IPS-NIHi11 (cell line): ENCODE measurements at regions not wholly inside any gene's neighbourhood (a gene's known extent, or its start where the extent isn't known, plus 50 kb on each side); places are given as distances from the start of the nearest gene placed in this dataset.

Experiments
- DNase-seq: peaks from one replicate; pipeline ENCODE4 v3.0.0; 2012; ENCODE audit warnings: mixed read lengths, low spot score

GRCh38 chr2:228652366-228652765 is 470.9 kb upstream of the SPHKAP start:
- no peak for DNase-seq

GRCh38 chr2:228649876-228650275 is 468.4 kb upstream of the SPHKAP start:
- no peak for DNase-seq

- DNase-seq: no peak
These were observed 468.0 kb upstream of the SPHKAP start for GRCh38 chr2:228649447-228649846.

- DNase-seq: no peak
These were observed 467.1 kb upstream of the SPHKAP start for GRCh38 chr2:228648541-228648940.

- DNase-seq: no peak
These were observed 464.6 kb upstream of the SPHKAP start for GRCh38 chr2:228646061-228646460.

- DNase-seq: no peak
These were observed 462.7 kb upstream of the SPHKAP start for GRCh38 chr2:228644199-228644598.

GRCh38 chr2:228642861-228643260 is 461.4 kb upstream of the SPHKAP start:
- DNase-seq: no peak

- DNase-seq: no peak
These were observed 449.3 kb upstream of the SPHKAP start for GRCh38 chr2:228630786-228631185.

GRCh38 chr2:228629251-228629650 is 447.8 kb upstream of the SPHKAP start:
- no peak for DNase-seq

- no peak for DNase-seq
These were observed 447.2 kb upstream of the SPHKAP start for GRCh38 chr2:228628682-228629081.

- no peak for DNase-seq
These were observed 446.0 kb upstream of the SPHKAP start for GRCh38 chr2:228627510-228627909.

- no peak for DNase-seq
These were observed 444.0 kb upstream of the SPHKAP start for GRCh38 chr2:228625481-228625880.

- no peak for DNase-seq
These were observed 443.2 kb upstream of the SPHKAP start for GRCh38 chr2:228624733-228625132.

GRCh38 chr2:228615496-228615895 is 434.0 kb upstream of the SPHKAP start:
- DNase-seq: no peak

GRCh38 chr2:228614741-228615140 is 433.3 kb upstream of the SPHKAP start:
- DNase-seq: no peak

- DNase-seq: no peak
These were observed 431.8 kb upstream of the SPHKAP start for GRCh38 chr2:228613133-228613850.

- DNase-seq: no peak
These were observed 429.7 kb upstream of the SPHKAP start for GRCh38 chr2:228611171-228611570.

- DNase-seq: no peak
These were observed 420.8 kb upstream of the SPHKAP start for GRCh38 chr2:228602288-228602687.

GRCh38 chr2:228600265-228600664 is 418.8 kb upstream of the SPHKAP start:
- no peak for DNase-seq

GRCh38 chr2:228599781-228600180 is 418.3 kb upstream of the SPHKAP start:
- DNase-seq: no peak

GRCh38 chr2:228599297-228599696 is 417.8 kb upstream of the SPHKAP start:
- no peak for DNase-seq

GRCh38 chr2:228597032-228597431 is 415.5 kb upstream of the SPHKAP start:
- DNase-seq: no peak

- DNase-seq: no peak
These were observed 412.5 kb upstream of the SPHKAP start for GRCh38 chr2:228594012-228594411.

GRCh38 chr2:228592925-228593324 is 411.4 kb upstream of the SPHKAP start:
- no peak for DNase-seq
